Fibroblast of gingiva (primary cell): ENCODE measurements at regions not wholly inside any gene's neighbourhood (a gene's known extent, or its start where the extent isn't known, plus 50 kb on each side); places are given as distances from the start of the nearest gene placed in this dataset.
"Not testable (repeated sequence)": the region's sequence is repeated elsewhere in the genome, so short reads cannot be mapped to it uniquely, and the experiment has no call there.

ENCODE experiments used
- DNase-seq: peaks from one replicate; pipeline ENCODE4 v3.0.0-alpha.2; 2011; ENCODE audit warnings: low read depth

DNA sequence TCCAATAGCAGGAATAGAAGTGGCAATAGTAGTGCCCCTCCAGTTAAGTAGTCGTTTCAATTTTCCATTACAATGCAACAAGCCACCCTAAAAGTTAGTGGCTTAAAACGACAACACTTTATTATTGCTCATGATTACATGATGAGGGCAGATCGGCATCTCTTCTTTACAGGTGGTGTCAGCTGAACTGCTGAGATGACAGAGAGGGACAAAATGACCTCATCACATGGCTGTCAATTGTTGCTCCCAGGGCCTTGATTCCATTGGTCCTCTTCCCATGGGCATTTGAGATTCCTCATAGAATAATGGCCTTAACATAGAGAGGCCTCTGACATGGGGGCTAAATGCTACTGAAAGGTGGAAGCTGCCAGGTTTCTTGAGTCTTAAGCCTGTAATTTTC, 679.8 kb upstream of the KLHL1 start:
- DNase-seq: no peak

DNA sequence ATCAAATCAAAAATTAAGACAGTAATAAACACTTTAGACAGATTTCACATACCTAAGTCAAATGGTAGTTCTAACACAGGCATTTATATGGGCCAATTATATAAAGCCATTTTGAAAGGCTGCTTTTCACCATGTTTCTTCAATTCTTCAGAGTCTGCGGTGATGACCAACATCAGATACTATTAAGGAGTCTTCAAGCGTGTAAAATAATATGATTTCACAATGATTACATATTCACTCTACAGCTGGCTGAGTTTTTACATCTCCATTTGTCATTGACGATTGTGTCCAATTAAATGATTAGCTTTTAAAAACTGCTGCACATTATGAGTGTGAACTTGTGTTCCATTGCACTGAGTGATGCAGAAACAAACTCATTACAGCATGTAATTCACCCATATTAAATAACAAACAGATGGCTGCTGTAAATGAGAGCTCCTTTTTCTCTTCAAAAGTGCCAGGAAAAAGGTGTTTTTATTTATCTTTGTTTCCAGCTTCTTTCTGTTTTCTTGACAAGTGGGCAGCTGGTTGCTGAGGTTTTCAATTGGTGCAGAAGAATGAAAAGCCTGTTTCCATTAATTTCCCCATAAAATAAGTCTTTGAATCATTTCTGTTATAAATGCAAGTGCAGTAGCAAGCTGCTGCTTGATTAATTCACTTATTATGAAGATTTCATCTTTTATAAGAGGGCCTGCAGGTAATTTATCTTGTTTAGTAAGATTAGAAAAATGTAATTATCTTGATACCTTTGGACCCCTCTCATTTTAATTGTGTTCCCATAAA, 676.1 kb upstream of the KLHL1 start:
- no peak for DNase-seq

DNA sequence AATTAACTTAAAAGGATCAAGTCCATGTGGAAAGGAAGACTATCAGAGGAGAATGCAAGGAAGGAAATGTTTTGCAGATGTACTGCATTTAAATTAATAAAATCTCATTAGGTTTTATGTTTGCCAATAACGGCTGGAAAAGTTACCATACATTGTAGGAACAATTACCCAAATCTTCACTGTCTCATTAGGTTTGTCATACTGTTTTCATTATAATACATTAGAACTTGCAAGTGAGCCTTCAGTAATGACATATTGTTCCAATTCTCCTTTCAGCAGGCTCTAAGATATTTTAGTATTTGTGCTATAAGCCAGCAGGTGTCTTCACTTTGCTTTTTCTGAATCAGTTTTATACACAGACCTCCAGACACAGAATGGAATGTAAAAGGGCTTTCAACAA, 661.6 kb upstream of the KLHL1 start:
- DNase-seq: no peak

DNA sequence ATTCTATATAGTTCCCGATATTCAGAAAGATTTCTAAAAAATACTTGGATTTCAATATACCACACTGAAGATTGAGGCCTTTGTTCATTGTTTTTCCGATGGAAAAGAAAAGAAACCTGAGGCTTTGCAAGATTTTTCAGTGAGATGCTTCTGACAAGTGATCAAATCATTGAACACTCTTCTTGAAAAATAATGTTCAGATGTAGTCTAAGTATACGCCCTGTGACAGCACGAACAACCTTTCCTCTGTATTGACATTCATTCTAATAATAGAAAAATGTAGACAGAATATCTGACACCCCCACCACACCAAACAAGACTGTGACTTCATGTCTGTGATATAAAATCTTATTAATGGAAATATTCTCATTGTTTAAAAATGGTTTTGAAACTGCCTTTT, 650.7 kb upstream of the KLHL1 start:
- no peak for DNase-seq

DNA sequence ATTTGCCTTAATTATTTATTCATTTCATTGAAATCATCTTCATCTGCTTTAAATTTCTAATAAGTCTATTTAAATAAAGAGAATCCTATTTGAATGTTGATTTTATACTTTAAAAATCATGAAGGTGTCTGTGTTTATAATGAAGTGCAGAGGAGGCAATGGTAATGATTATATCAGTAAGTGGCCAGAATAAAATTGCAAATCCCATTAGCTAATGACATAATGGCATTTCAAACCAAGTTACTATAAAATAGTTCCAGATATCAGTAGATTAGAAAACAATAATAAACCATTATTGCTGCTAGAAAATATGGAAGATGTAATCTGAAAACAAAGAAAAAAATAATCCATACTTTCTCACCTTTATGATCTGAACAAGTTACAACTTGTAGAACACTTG, 647.8 kb upstream of the KLHL1 start:
- no peak for DNase-seq

DNA sequence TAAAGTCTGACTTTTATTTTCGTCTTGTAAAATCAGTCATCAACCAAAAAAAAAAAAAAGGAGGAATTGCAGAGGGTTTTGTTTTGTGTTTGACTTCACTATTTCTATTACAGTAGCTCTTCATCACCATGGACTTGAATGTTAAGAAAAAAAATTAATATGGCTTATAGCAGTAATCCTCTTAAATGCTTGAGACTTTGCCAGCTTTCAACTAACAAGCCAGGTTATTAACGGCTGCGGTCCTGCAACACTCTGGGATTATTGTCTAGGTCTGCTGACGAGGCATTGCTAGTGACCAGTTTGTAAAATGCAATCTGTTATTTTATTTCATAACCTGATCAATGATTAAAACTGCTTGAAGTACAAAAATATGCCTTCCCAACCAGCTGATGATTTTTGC, 647.2 kb upstream of the KLHL1 start:
- DNase-seq: no peak

DNA sequence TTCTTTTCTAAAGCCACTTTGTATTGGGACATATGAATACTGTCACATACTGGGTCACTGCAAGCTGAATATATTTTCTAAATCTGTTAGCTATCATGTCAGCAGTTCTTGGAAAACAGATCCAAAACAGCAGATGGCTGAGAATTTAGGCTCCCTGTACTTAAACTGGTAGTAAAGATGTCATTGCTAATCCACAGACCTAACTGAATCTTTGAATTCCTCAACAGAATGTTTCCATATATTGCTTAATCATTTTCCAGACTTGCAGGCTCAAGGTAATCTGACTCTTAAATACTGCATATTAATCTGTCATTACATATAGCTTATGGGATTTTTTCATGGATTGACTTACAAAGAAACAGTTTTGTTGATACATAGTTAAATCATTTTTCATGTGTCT, 639.0 kb upstream of the KLHL1 start:
- DNase-seq: no peak

DNA sequence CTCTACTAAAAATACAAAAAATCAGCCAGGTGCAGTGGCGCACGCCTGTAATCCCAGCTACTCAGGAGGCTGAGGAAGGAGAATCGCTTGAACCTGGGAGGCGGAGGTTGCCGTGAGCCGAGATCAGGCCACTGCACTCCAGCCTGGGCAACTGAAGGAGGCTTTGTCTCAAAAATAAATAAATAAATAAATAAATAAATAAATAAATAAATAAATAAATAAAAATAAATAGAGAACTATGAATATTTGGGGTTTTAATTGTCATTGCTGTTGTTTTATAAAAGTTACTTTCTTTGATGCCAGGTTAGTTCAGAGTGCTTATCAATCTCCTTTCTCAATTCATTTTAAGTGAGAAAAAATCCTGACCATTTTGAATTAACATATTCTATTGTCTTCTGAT, 638.2 kb upstream of the KLHL1 start:
- not testable (repeated sequence) for DNase-seq

DNA sequence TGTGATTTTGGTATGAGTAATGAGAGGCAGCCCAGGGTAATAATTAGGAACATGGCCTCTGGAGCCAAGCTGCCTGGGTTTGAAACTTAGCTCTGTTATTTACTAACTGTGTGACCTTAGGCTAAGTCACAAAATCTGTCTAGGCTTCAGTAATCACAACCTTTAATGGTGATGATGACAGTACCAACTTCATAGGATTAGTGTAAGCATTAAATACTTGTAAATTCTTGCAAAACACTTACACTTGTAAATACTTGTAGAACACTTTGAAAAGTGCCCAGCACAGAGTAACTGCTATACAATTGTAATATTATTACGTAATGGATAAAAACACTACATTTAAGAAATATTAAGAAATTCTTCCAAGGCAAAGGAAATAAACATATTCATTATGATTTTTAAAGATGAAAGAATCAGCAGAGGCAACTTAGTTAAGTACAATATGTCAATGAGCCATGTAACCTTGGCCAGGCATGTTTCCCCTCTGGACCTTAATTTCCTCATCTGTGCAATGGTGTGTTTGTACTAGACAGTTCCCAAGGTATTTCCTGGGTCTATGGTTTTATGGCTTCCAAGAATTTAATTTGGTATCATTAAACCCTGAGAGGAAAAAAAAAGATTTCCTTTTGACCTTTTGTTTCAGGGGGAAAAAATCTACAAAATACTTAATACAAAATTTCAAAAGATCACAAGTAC, 628.5 kb upstream of the KLHL1 start:
- DNase-seq: no peak

DNA sequence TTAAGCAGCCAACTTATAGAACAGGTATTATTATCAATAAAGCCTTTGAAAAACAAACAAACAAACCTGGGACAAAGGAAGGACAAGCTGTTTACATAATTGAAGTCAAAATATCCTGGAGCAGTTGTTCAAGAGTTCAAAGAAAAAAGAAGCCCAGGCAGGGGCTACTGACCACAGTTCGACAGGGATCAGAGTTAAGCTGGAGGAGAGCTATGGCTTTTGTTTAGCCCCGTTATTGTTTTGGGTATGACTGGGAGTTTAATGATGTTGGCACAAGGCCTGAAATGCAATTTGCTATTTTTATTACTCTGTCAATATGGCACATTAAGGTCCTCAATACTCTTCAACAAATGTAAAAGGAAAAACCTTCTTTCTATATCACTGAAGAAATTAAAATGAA, 624.4 kb upstream of the KLHL1 start:
- no peak for DNase-seq

DNA sequence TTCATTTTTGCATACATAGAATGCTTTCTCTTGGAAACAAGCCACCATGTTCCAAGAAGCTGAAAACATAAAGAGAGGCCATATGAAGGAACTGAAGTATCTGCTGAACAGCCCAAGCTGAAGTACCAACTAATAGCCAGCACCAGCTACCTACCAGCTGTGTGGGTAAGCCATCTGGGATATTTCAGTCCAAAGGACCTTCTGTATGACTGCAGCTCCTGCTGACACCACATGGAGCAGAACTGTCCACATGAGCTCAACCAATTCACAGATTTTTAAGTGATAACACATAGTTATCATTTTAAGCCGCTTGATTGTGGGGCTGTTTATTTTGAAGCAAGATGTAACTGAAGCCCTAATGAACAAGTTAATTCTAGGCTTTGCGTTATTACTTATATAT, 621.1 kb upstream of the KLHL1 start:
- no peak for DNase-seq

DNA sequence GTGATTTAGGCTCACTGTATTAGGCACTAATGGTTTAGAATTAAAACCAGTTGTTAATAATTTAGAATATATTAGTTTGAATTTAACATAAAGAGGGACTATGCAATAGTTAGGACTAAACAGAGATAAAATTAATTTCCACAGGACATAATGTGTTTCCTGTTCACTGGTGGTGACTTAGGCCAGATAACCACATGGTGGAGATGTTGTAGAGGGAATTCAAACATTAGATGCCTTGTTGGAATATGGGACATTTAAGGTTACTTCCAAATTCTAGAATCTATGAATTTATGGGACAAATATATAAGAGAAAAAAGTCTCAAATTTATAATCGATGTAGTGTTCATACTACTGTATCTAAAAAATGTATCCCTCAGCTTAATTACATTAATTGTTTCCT, 615.5 kb upstream of the KLHL1 start:
- DNase-seq: no peak

DNA sequence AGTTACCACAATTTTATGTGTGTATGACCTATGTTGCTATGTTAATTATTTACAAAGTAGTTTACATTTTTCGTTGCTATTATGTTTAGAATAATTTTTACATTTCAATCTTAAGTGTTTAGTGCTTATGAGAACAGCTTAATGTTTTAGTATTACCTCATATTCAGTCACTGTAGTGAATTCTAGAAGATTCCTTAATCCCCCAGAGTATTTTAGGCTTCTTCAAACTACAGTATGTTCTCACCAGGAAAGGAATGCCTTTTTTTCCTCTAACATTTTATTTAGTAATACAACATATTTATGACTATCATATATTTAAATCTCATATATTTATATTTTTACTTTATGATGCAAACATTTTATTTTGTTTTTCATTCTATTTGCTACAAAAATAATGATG, 612.1 kb upstream of the KLHL1 start:
- DNase-seq: no peak

DNA sequence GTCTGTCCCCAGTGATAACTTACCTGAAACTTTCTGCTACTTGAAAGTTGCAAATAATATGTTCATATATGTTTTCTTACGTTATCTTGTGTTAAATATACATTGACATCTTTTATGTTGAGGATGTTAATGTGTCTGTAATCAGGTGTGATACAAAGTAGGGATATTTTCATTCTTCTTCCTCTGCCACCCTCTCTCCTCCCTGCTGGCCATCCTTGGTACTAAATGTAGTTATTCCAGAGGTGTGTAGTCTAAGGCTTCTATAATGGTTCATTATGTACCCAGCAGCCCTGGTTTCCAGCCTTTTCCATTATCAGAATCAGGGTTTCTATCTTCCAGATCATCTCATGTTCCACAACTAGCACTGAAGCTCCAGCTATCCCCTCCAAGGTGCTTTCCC, 606.7 kb upstream of the KLHL1 start:
- no peak for DNase-seq

DNA sequence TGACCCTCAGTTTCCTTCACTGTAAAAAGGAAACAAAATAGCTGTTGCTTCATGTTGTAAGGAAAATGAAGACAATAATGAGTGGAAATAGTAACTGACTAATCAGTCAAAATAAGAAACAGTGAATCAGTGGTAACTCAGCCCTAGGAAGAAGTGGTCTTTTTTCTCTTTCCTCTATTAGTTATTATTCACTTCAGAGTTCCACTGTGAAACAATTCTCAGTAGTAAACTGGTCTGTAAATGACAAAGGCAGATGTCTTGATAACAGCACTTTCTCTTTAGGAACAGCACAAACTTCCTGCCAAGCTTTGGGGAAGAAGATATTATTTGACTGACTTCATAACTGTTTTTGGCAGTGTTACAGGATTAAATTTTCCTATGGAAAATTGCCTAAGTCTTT, 600.5 kb upstream of the KLHL1 start:
- no peak for DNase-seq

DNA sequence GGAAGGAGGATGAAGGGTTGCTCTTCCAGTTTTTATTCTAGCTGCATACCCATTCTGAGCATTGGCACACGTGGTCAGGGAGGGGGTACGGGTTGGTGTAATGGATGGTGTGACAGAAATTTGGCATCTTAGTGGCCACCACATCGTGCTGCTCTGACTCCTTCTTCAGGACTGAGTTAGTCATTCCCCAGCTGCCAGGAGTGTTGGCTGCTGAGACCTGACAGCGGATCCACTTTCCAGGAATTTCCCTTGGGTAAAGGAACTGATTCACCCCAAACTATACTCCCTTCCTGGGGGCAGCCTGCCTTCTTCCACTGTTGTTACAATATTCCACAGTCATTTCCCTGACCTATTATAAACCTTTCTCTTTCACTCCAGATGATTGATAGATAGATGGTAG, 595.5 kb upstream of the KLHL1 start:
- no peak for DNase-seq

DNA sequence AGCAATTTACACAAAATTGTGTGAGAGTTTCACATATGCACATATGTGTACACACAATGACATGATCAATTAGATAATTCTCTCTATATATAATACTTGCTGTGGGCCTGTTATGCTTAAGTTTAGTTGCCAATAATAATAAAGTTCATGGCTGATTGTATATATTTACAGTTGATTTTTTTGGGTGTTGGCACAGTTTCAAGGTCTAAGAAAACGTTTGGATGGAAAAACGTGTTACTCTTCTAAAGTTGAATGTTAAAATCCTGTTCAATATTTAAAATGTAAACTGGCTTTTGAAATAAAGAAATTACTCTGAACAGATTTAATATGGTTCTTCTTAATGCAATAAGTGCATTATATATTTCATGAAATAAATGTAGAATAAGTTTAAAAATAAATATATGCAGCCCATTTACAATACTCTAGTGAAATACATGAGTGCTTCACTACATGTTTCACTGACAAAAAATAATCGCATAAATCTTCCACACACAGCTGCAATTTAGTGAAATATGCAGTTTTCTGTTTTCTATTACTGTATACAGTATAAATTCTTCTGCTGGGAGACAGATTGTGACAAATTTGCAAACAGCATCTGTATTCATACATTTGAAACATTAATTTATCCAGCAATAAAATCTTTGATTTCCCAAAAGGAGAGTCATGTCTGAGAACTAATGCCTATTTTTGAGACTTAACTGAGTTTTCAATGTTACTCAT, 586.9 kb upstream of the KLHL1 start:
- DNase-seq: no peak

DNA sequence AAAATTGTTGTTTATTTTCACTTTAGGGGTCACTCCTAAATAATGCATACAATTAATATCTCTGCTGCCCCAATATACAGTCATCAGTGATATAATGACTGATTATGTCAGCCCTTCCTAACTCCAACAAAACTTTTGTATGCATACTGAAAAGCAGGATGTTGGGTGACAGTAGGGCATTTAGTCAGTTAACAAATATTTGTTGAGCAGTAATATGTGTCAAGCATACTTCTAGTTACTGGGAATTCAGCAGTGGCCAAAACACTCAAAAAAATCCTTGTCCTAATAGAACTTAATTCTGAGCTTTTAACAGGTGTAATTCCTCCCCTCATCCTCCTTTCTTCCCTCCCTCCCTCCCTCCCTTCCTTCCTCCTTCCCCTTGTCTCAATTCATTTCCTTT, 560.7 kb upstream of the KLHL1 start:
- DNase-seq: no peak

DNA sequence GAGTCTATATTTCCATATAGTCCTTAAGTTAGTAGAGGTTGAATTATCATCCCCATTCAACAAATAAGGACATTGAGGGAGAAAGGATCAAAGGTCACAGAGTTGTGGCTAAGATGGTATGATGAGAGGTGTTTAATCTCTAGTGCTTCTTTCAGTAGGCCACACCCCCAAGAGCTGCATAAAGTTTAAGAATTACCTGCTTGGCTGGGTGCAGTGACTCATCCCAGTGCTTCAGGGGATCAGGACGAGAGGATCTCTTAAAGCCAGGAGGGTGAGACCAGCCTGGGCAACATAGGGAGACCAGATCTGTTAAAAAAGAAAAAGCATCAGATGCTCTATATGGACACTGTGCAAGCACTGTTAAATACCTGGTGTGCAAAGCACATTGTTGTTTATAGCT, 560.0 kb upstream of the KLHL1 start:
- DNase-seq: no peak

DNA sequence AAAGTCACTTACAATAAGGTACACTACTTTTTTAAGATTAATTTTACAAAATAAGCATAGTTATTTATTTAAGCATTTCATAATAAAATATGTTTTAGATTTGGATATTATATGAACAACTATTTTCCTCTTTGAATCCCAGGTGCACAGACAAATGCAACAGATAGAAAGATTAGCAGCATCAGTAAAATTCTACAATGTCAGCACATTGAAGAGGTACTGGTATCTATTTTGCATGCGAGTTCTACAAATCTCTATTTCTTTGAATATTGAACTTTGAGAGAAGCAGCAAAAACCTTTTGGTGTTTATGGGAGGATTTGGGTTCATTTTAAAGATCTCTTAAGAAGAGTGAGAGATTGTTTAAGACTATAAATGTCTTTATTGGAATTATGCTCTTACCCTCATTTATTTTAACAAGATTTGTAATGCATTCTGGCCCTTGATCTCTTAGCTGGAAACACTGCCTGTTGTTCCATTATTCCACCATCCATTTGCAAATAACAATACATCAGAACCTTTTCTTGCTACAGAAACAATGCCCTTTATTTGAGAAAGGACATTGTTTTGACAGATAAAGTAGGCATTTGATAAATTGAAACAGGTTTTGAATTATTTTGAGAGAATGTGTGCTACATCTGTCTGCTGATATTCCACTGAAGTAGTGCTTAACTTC, 558.8 kb upstream of the KLHL1 start:
- no peak for DNase-seq

DNA sequence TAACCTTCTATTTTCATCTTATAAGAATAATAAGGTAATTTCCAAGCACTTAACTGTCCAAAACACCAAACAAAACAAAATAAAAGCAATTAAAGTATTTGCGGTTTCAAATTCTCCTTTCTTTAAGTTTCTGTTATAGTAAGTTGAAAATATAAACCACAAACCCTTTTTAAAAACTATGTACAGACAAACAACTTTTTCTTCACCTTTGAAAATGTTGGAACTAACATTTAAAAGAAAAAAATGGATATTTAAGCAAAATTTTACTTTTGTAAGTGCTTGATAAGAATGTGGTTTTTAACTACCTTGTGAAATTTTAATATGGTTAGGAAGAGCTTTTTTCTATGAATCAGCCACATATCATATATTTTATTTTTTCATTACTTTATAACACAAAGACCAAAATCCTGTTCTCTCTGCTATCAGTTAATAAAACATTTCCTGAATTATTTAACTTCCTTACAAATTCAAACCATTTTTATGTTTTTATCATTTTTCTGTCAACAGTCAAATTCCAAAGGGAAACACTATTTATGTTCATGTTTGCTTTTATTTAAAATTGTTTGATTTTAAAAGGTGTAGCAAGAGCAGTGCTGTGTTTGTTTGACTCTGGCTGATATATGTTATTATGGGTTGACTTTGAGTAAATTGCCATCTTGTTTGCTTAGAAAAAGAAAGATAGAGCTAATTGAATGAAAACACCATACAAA, 554.1 kb upstream of the KLHL1 start:
- no peak for DNase-seq

DNA sequence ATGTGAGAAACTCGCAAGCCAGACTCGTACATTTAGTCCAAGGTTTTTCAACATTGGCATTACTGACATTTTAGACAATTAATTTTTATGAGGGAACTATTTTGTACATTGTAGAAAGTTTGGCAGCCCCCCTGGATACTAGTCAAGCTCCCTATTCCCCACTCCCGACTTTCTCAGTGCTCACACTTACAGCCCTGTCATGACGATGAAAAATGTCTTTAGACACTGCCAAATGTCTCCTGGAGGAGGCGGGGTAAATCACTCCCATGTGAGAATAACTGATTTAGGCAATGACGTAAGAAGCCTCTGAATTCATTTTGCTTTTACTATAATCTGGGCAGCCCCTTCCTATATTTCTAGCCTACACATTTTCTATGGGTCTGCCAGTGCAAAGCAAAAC, 535.8 kb upstream of the KLHL1 start:
- no peak for DNase-seq
